Activated naive CD4-positive, alpha-beta T cell treated with anti-CD3 and anti-CD28 coated beads for 36 hours (primary cell): ENCODE measurements at regions not wholly inside any gene's neighbourhood (a gene's known extent, or its start where the extent isn't known, plus 50 kb on each side); places are given as distances from the start of the nearest gene placed in this dataset.

Experiments used
- CTCF ChIA-PET: fragments of 350-600 bp; sonication (Branson Sonifier 250); formaldehyde crosslinking; loops from one replicate; lab custom pipeline; 2021; ENCODE audit warnings: antibody characterized with exemption; lab: Charles Lee
- DNase-seq: peaks from one replicate; pipeline ENCODE4 v3.0.0-alpha.2; 2020
- H3K27ac Mint-ChIP-seq: one replicate; pipeline ENCODE4 v1.8.0; 2021; ENCODE audit warnings: mild to moderate bottlenecking, mixed read lengths
- H3K27me3 Mint-ChIP-seq: one replicate; pipeline ENCODE4 v1.8.0; 2021; ENCODE audit warnings: low read depth, mixed read lengths
- H3K36me3 Mint-ChIP-seq: one replicate; pipeline ENCODE4 v1.8.0; 2021; ENCODE audit warnings: low read depth, mixed read lengths
- H3K4me1 Mint-ChIP-seq: one replicate; pipeline ENCODE4 v1.8.0; 2021; ENCODE audit warnings: low read depth, mixed read lengths
- H3K4me3 Mint-ChIP-seq: one replicate; pipeline ENCODE4 v1.8.0; 2021; ENCODE audit warnings: mild to moderate bottlenecking, moderate library complexity, mixed read lengths
- H3K9me3 Mint-ChIP-seq: one replicate; pipeline ENCODE4 v1.8.0; 2021; ENCODE audit warnings: mixed read lengths
- intact Hi-C: fragments of 100-400 bp; cut with micrococcal nuclease; formaldehyde crosslinking; loops from one replicate; pipeline ENCODE4 v1.15.1; 2023

DNA sequence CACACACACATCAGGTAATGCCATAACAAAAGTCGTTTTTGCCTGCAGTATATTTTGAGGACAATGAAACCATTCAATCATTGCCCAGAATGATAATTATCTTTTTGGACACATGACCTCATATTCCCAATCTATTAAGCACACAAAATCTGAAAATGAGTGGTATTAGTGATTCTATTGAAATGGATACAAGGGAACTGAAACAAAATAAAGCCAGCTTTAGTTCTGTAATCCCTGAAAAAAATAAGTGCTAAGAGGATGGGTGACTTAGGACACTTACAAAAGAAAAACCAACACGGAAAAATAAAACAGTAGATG, 128.3 kb upstream of the MAF start:
- Mint-ChIP-seq H3K4me3 (no peak overlapping the region), H3K9me3 (peaks cover 5% of the 10 kb centered on the region), H3K36me3 (no peaks in the 10 kb centered on the region), H3K4me1 (no peaks in the 10 kb centered on the region), H3K27ac (no peak overlapping the region), H3K27me3 (peaks cover 3% of the 10 kb centered on the region)
- CTCF ChIA-PET = no interaction called here
- intact Hi-C loops = no loop called here
- no peak for DNase-seq

GRCh38 chr16:79728048-79728922, 127.7 kb upstream of the MAF start:
- no peaks in the 10 kb centered on the region for H3K36me3 Mint-ChIP-seq
- H3K4me1 Mint-ChIP-seq = no peaks in the 10 kb centered on the region
- no peak overlapping the region for H3K27ac Mint-ChIP-seq
- H3K4me3 Mint-ChIP-seq = no peak overlapping the region
- H3K27me3 Mint-ChIP-seq = peaks cover 3% of the 10 kb centered on the region
- DNase-seq = no peak
- intact Hi-C loops = no loop called here
- CTCF ChIA-PET = no interaction called here
- H3K9me3 Mint-ChIP-seq = peaks cover 5% of the 10 kb centered on the region

- peaks cover 5% of the 10 kb centered on the region for H3K9me3 Mint-ChIP-seq
- intact Hi-C loops = no loop called here
- H3K4me1 Mint-ChIP-seq = no peaks in the 10 kb centered on the region
- CTCF ChIA-PET = no interaction called here
- H3K36me3 Mint-ChIP-seq = no peaks in the 10 kb centered on the region
- DNase-seq = no peak
- H3K4me3 Mint-ChIP-seq = no peak overlapping the region
- peaks cover 3% of the 10 kb centered on the region for H3K27me3 Mint-ChIP-seq
- no peak overlapping the region for H3K27ac Mint-ChIP-seq
Observed at GRCh38 chr16:79726902-79727301, 126.4 kb upstream of the MAF start.

DNA sequence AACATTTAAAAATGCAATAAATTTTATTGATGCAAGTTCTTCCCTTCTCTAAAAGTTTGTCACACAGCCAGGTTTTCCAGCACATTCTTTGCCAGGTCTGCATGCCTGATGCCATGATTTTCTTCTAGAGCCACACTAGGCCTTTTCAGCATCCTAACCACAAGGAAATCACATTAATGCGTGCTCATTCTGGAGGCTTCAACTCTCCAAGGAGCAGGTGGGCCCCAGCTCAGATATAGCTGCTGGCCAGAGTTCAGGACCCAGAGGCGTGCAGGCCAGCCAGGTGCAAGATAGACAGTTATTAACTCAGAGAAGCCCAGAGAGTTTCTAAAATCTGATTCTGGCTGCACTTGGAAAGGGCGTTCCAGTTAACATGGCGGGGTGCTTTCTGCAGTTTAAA, 124.5 kb upstream of the MAF start:
- DNase-seq = no peak
- CTCF ChIA-PET = no interaction called here
- no peak overlapping the region for H3K27ac Mint-ChIP-seq
- peaks cover 3% of the 10 kb centered on the region for H3K27me3 Mint-ChIP-seq
- H3K4me3 Mint-ChIP-seq = no peak overlapping the region
- peaks cover 5% of the 10 kb centered on the region for H3K9me3 Mint-ChIP-seq
- no peaks in the 10 kb centered on the region for H3K36me3 Mint-ChIP-seq
- H3K4me1 Mint-ChIP-seq = no peaks in the 10 kb centered on the region
- intact Hi-C loops = no loop called here

DNA sequence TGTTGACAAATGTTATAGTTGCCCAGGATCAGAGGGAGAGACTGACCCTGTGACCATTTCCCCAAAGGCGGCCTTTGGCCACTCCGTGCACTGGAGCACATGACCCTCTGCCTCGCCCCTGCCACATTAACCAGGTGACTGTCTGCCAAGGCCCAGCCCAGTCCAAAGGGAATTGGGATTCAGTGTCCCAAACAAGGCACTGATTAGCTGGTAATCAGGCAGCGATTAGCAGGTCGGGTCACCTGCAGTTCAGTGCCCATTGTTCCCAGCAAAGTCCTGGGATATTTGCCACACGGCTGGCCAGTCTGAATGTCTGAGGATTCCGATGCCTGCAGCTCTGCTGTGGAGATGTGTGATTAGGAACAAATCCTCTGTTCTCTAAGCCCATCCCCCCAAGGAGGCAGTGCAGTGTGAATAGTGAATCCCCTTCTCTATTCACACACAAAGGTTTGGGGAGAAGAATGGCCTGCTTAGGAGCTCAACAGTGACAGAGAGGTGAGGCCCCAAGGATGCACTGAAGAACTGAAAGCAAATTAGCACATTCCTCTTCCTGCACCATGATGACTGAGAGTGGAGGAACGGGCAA, 123.1 kb upstream of the MAF start:
- Mint-ChIP-seq H3K27ac (no peak overlapping the region), H3K4me3 (no peak overlapping the region), H3K9me3 (peaks cover 5% of the 10 kb centered on the region), H3K4me1 (no peaks in the 10 kb centered on the region), H3K36me3 (no peaks in the 10 kb centered on the region), H3K27me3 (no peaks in the 10 kb centered on the region)
- CTCF ChIA-PET = interaction anchor here (1.2 kb wide), 1 partner anchor 9 kb away, joined by 5 read pairs; no protein-coding TSS in a partner anchor
- DNase-seq = no peak
- intact Hi-C loops = no loop called here

- Mint-ChIP-seq H3K36me3 (no peaks in the 10 kb centered on the region), H3K9me3 (no peaks in the 10 kb centered on the region), H3K4me3 (no peak overlapping the region), H3K4me1 (no peaks in the 10 kb centered on the region), H3K27me3 (peaks cover 10% of the 10 kb centered on the region), H3K27ac (no peak overlapping the region)
- intact Hi-C loops = no loop called here
- DNase-seq = no peak
- CTCF ChIA-PET = no interaction called here
Observed at GRCh38 chr16:79721270-79721669, 120.7 kb upstream of the MAF start.

GRCh38 chr16:79717333-79718137, 117.0 kb upstream of the MAF start:
- H3K4me3 Mint-ChIP-seq = no peak overlapping the region
- CTCF ChIA-PET = no interaction called here
- H3K36me3 Mint-ChIP-seq = no peaks in the 10 kb centered on the region
- H3K27me3 Mint-ChIP-seq = peaks cover 13% of the 10 kb centered on the region
- DNase-seq = no peak
- H3K4me1 Mint-ChIP-seq = peaks cover 4% of the 10 kb centered on the region
- no peak overlapping the region for H3K27ac Mint-ChIP-seq
- no peaks in the 10 kb centered on the region for H3K9me3 Mint-ChIP-seq
- intact Hi-C loops = no loop called here

DNA sequence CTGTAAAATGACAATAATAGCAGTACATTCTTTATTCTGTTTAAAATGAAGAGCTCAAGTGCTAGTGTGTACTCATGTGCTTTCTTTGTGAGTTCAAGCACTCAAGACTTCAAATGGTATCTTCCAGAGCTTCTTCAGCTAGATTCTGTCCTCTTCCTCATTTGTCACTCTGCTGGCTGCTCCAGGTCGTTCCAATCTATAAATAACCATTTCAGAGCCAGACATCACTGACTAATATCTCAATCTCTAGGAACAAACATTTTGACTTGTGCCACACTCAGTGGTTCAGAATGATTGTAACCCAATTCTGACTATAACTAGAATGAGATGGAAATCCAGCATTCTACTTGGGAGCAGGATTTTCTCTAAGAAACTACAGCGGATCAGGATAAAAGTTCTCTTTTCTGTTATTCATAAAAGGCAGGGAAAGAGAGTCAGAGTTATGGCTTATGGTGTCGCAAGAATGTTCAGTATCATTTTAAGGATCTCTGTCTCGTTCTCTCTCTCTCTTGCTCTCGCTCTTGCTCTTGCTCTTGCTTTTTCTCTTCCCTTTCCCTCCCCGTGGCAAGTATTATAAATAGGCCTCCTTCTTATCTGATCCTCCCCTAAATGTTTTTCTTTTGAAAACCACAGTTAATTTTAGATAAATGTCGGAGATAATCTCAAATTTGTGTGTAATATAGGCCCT, 116.3 kb upstream of the MAF start:
- Mint-ChIP-seq H3K27ac (no peak overlapping the region), H3K4me3 (no peak overlapping the region), H3K36me3 (no peaks in the 10 kb centered on the region), H3K4me1 (peaks cover 4% of the 10 kb centered on the region), H3K9me3 (no peaks in the 10 kb centered on the region), H3K27me3 (peaks cover 13% of the 10 kb centered on the region)
- no peak for DNase-seq
- intact Hi-C loops = no loop called here
- CTCF ChIA-PET = no interaction called here

GRCh38 chr16:79715061-79715460, 114.5 kb upstream of the MAF start:
- H3K9me3 Mint-ChIP-seq = no peaks in the 10 kb centered on the region
- no peak for DNase-seq
- no peak overlapping the region for H3K4me3 Mint-ChIP-seq
- no peaks in the 10 kb centered on the region for H3K36me3 Mint-ChIP-seq
- CTCF ChIA-PET = interaction anchor here (1.6 kb wide), 1 partner anchor 9 kb away, joined by 5 read pairs; no protein-coding TSS in a partner anchor
- intact Hi-C loops = no loop called here
- peaks cover 13% of the 10 kb centered on the region for H3K27me3 Mint-ChIP-seq
- peaks cover 4% of the 10 kb centered on the region for H3K4me1 Mint-ChIP-seq
- H3K27ac Mint-ChIP-seq = no peak overlapping the region

DNA sequence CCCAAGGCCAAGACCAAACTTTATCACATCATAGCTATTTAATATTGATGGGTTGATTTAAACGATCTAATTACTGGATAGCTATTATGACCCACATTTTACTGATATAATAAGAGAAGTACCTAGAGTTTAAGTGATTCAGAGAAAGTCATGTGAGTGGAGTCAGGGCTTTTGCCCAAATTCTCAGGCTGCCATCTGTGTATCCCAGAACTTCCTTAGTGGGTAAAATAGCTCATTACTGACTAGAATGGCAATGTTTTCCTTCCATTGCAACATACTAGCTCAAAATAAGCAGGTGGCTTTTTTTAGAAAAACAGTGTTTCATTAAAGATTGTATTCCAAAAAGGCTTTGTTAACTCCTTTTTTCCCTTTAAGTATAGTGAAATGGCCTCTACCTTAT, 113.9 kb upstream of the MAF start:
- Mint-ChIP-seq H3K9me3 (no peaks in the 10 kb centered on the region), H3K4me1 (peaks cover 4% of the 10 kb centered on the region), H3K27ac (no peak overlapping the region), H3K4me3 (no peak overlapping the region), H3K36me3 (no peaks in the 10 kb centered on the region), H3K27me3 (peaks cover 13% of the 10 kb centered on the region)
- no peak for DNase-seq
- intact Hi-C loops = no loop called here
- CTCF ChIA-PET = interaction anchor here (1.6 kb wide), 1 partner anchor 10 kb away, joined by 5 read pairs; no protein-coding TSS in a partner anchor

- no peaks in the 10 kb centered on the region for H3K36me3 Mint-ChIP-seq
- H3K9me3 Mint-ChIP-seq = no peaks in the 10 kb centered on the region
- intact Hi-C loops = no loop called here
- H3K27me3 Mint-ChIP-seq = peaks cover 13% of the 10 kb centered on the region
- no peak overlapping the region for H3K4me3 Mint-ChIP-seq
- H3K4me1 Mint-ChIP-seq = peaks cover 4% of the 10 kb centered on the region
- CTCF ChIA-PET = interaction anchor here (1.6 kb wide), 1 partner anchor 10 kb away, joined by 5 read pairs; no protein-coding TSS in a partner anchor
- DNase-seq = no peak
- no peak overlapping the region for H3K27ac Mint-ChIP-seq
Observed at GRCh38 chr16:79713609-79714309, 113.2 kb upstream of the MAF start.
